Astrocyte (in vitro differentiated cells and primary cell): ENCODE measurements at regions not wholly inside any gene's neighbourhood (a gene's known extent, or its start where the extent isn't known, plus 50 kb on each side); places are given as distances from the start of the nearest gene placed in this dataset.

Experiments
- DNase-seq: peaks from one replicate; pipeline ENCODE4 v3.0.0-alpha.2; 2010; ENCODE audit warnings: low read depth
- FAIRE-seq: peaks from 2 replicates; lab custom pipeline; 2011; peaks lifted over from hg19 to GRCh38; lab: Jason Lieb, UNC
- H2AFZ ChIP-seq: 2 replicates; pipeline ENCODE4 v1.6.0; 2012; ENCODE audit warnings: low read depth, low read length, inconsistent platforms
- H3K27ac ChIP-seq: 2 replicates; pipeline ENCODE4 v1.5.1; 2011; ENCODE audit warnings: low read depth, low read length, inconsistent platforms
- H3K27me3 ChIP-seq: 2 replicates; pipeline ENCODE4 v1.6.0; 2011; ENCODE audit warnings: low read length, inconsistent platforms; ENCODE audit not compliant: insufficient read depth
- H3K36me3 ChIP-seq: 2 replicates; pipeline ENCODE4 v1.5.1; 2011; ENCODE audit warnings: low read length, inconsistent platforms; ENCODE audit not compliant: insufficient read depth
- H3K4me1 ChIP-seq: 2 replicates; pipeline ENCODE4 v1.5.1; 2011; ENCODE audit warnings: low read length, inconsistent platforms; ENCODE audit not compliant: insufficient read depth
- H3K4me2 ChIP-seq: 2 replicates; pipeline ENCODE4 v1.6.0; 2012; ENCODE audit warnings: low read length, inconsistent platforms
- H3K4me3 ChIP-seq: 2 replicates; pipeline ENCODE4 v1.5.1; 2011; ENCODE audit warnings: low read depth, mild to moderate bottlenecking, low read length, inconsistent platforms; ENCODE audit not compliant: insufficient read depth
- H3K79me2 ChIP-seq: 2 replicates; pipeline ENCODE4 v1.6.0; 2012; ENCODE audit warnings: mild to moderate bottlenecking, low read length, inconsistent platforms; ENCODE audit not compliant: insufficient read depth
- H3K9ac ChIP-seq: 2 replicates; pipeline ENCODE4 v1.6.0; 2012; ENCODE audit warnings: mild to moderate bottlenecking, low read length, inconsistent platforms
- H3K9me3 ChIP-seq: 2 replicates; pipeline ENCODE4 v1.5.1; 2012; ENCODE audit warnings: low read depth, mild to moderate bottlenecking, low read length, inconsistent platforms; ENCODE audit not compliant: insufficient read depth
- H4K20me1 ChIP-seq: 2 replicates; pipeline ENCODE4 v1.6.0; 2012; ENCODE audit warnings: low read length, inconsistent platforms; ENCODE audit not compliant: insufficient read depth
- H3K27ac Mint-ChIP-seq: one replicate; pipeline ENCODE4 v1.8.0; 2021; ENCODE audit warnings: mild to moderate bottlenecking, mixed read lengths; ENCODE audit not compliant: unreplicated experiment
- H3K27me3 Mint-ChIP-seq: one replicate; pipeline ENCODE4 v1.8.0; 2021; ENCODE audit warnings: low read depth, mixed read lengths; ENCODE audit not compliant: unreplicated experiment
- H3K36me3 Mint-ChIP-seq: one replicate; pipeline ENCODE4 v1.8.0; 2021; ENCODE audit warnings: low read depth, mixed read lengths; ENCODE audit not compliant: unreplicated experiment
- H3K4me1 Mint-ChIP-seq: one replicate; pipeline ENCODE4 v1.8.0; 2021; ENCODE audit warnings: low read depth, mixed read lengths; ENCODE audit not compliant: unreplicated experiment
- H3K4me3 Mint-ChIP-seq: one replicate; pipeline ENCODE4 v1.8.0; 2021; ENCODE audit warnings: mild to moderate bottlenecking, moderate library complexity, mixed read lengths; ENCODE audit not compliant: unreplicated experiment
- H3K9me3 Mint-ChIP-seq: one replicate; pipeline ENCODE4 v1.8.0; 2021; ENCODE audit warnings: mild to moderate bottlenecking, mixed read lengths; ENCODE audit not compliant: unreplicated experiment
- EZH2 ChIP-seq: IDR thresholded peaks from 2 replicates; pipeline ENCODE4 v1.6.1; 2012; ENCODE audit warnings: mild to moderate bottlenecking, low read length, inconsistent platforms; ENCODE audit not compliant: insufficient read depth
- TF ChIP-seq, protein P1 (sequence below): IDR thresholded peaks from 2 replicates; pipeline ENCODE4 v1.5.1; 2011; ENCODE audit warnings: low read depth, mild to moderate bottlenecking, inconsistent platforms, low read length, moderate library complexity; ENCODE audit not compliant: insufficient read depth

GRCh38 chr9:99432075-99432474, 210.0 kb downstream of the SEC61B start:
- FAIRE-seq: no peak
- no peak overlapping the region for H3K4me2 ChIP-seq
- Mint-ChIP-seq H3K27ac (no peak overlapping the region), H3K9me3 (peaks cover 2% of the 10 kb centered on the region), H3K27me3 (peaks cover 1% of the 10 kb centered on the region), H3K4me1 (peaks cover 16% of the 10 kb centered on the region), H3K36me3 (no peaks in the 10 kb centered on the region), H3K4me3 (no peak overlapping the region)
- no peaks in the 10 kb centered on the region for H4K20me1 ChIP-seq
- no peak overlapping the region for H3K27ac ChIP-seq
- H3K9me3 ChIP-seq: no peaks in the 10 kb centered on the region
- TF ChIP-seq, protein P1, sequence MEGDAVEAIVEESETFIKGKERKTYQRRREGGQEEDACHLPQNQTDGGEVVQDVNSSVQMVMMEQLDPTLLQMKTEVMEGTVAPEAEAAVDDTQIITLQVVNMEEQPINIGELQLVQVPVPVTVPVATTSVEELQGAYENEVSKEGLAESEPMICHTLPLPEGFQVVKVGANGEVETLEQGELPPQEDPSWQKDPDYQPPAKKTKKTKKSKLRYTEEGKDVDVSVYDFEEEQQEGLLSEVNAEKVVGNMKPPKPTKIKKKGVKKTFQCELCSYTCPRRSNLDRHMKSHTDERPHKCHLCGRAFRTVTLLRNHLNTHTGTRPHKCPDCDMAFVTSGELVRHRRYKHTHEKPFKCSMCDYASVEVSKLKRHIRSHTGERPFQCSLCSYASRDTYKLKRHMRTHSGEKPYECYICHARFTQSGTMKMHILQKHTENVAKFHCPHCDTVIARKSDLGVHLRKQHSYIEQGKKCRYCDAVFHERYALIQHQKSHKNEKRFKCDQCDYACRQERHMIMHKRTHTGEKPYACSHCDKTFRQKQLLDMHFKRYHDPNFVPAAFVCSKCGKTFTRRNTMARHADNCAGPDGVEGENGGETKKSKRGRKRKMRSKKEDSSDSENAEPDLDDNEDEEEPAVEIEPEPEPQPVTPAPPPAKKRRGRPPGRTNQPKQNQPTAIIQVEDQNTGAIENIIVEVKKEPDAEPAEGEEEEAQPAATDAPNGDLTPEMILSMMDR: no peak
- TF ChIP-seq EZH2: no peak
- peaks cover 21% of the 10 kb centered on the region for H3K4me1 ChIP-seq
- no peak overlapping the region for H3K4me3 ChIP-seq
- no peak for DNase-seq
- H2AFZ ChIP-seq: no peak overlapping the region
- no peaks in the 10 kb centered on the region for H3K79me2 ChIP-seq
- H3K9ac ChIP-seq: no peak overlapping the region
- H3K27me3 ChIP-seq: no peaks in the 10 kb centered on the region
- no peaks in the 10 kb centered on the region for H3K36me3 ChIP-seq

DNA sequence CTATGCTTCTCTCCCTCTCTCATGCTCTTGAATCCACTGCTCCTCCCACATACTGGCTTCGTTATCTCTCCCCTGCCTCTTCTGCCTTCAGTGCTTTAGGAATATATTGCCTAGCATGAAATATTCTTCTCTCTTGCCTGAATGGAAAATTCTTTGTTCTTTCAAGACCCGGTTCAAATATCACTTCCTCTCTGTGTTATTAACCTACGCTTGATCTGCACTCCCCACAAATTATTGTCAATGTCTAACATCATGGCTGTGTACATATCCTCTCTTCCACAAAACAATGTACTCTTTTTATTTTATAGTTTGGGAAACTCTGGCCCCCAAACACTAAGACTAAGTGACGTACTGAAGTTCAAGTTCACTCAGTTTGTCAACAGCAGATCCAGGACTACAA, 211.0 kb downstream of the SEC61B start:
- Histone ChIP-seq H3K9ac (no peak overlapping the region), H3K4me2 (peak overlapping the region; percentile 43), H2AFZ (no peak overlapping the region), H3K4me3 (no peak overlapping the region), H3K4me1 (peaks cover 21% of the 10 kb centered on the region), H3K27me3 (no peaks in the 10 kb centered on the region), H3K79me2 (no peaks in the 10 kb centered on the region), H3K36me3 (no peaks in the 10 kb centered on the region), H3K9me3 (no peaks in the 10 kb centered on the region), H4K20me1 (no peaks in the 10 kb centered on the region), H3K27ac (peak overlapping the region; percentile 22)
- Mint-ChIP-seq H3K9me3 (peaks cover 2% of the 10 kb centered on the region), H3K4me1 (peaks cover 16% of the 10 kb centered on the region), H3K36me3 (no peaks in the 10 kb centered on the region), H3K4me3 (no peak overlapping the region), H3K27ac (no peak overlapping the region), H3K27me3 (no peaks in the 10 kb centered on the region)
- no peak for DNase-seq
- no peak for FAIRE-seq
- TF ChIP-seq, protein P1: no peak
- TF ChIP-seq EZH2: no peak

GRCh38 chr9:99433555-99433954, 211.5 kb downstream of the SEC61B start:
- Histone ChIP-seq H3K4me3 (no peak overlapping the region), H2AFZ (peak overlapping the region; percentile 3), H3K4me2 (peak overlapping the region; percentile 43), H3K36me3 (no peaks in the 10 kb centered on the region), H3K79me2 (no peaks in the 10 kb centered on the region), H4K20me1 (no peaks in the 10 kb centered on the region), H3K27ac (peak overlapping the region; percentile 51), H3K9ac (peak overlapping the region; percentile 26), H3K27me3 (no peaks in the 10 kb centered on the region), H3K9me3 (no peaks in the 10 kb centered on the region), H3K4me1 (peaks cover 21% of the 10 kb centered on the region)
- H3K9me3 Mint-ChIP-seq: peaks cover 2% of the 10 kb centered on the region
- peaks cover 16% of the 10 kb centered on the region for H3K4me1 Mint-ChIP-seq
- no peaks in the 10 kb centered on the region for H3K36me3 Mint-ChIP-seq
- FAIRE-seq: no peak
- peak; percentile 82 for DNase-seq
- peak overlapping the region; percentile 77 for H3K27ac Mint-ChIP-seq
- no peaks in the 10 kb centered on the region for H3K27me3 Mint-ChIP-seq
- H3K4me3 Mint-ChIP-seq: no peak overlapping the region
- no peak for TF ChIP-seq EZH2
- TF ChIP-seq, protein P1: no peak
